OCI-LY7 (cell line): ENCODE measurements at regions not wholly inside any gene's neighbourhood (a gene's known extent, or its start where the extent isn't known, plus 50 kb on each side); places are given as distances from the start of the nearest gene placed in this dataset.

Experiments used
- BruUV-seq: library from RNA; stranded (reverse); fragments of 400-500 nt; replicated peaks from 2 replicates; lab custom pipeline; 2021; lab: Mats Ljungman, UMichigan
- CTCF ChIA-PET: fragments of 300-600 bp; sonication (Branson Sonifier 250); formaldehyde crosslinking; loops from one replicate; lab custom pipeline; 2022; ENCODE audit warnings: antibody characterized with exemption; ENCODE audit not compliant: unreplicated experiment; lab: Charles Lee
- POLR2A ChIA-PET: fragments of 300-600 bp; sonication (Branson Sonifier 250); formaldehyde crosslinking; loops from one replicate; lab custom pipeline; 2022; ENCODE audit warnings: antibody characterized with exemption; lab: Charles Lee
- DNase-seq: peaks from one replicate; pipeline ENCODE4 v3.0.0-alpha.2; 2015; ENCODE audit warnings: low spot score
- H2AFZ ChIP-seq: fragments of 200-600 bp; sonication (generic), shearing (Covaris generic); 2 replicates; pipeline ENCODE4 v1.6.1; 2014; ENCODE audit warnings: mild to moderate bottlenecking, antibody characterized with exemption, low read length, moderate library complexity
- H3K27ac ChIP-seq: fragments of 200-600 bp; sonication (generic); 2 replicates; pipeline ENCODE4 v1.5.1; 2014; ENCODE audit warnings: mixed run types, low read depth, mild to moderate bottlenecking, moderate library complexity, low read length, inconsistent platforms; ENCODE audit not compliant: poor library complexity, severe bottlenecking
- H3K36me3 ChIP-seq: fragments of 200-600 bp; sonication (generic); 2 replicates; pipeline ENCODE4 v1.6.1; 2014; ENCODE audit warnings: mild to moderate bottlenecking, antibody characterized with exemption, low read length, moderate library complexity, mixed read lengths; ENCODE audit not compliant: insufficient read depth
- H3K4me1 ChIP-seq: fragments of 200-600 bp; sonication (generic); 2 replicates; pipeline ENCODE4 v1.5.1; 2014; ENCODE audit warnings: mild to moderate bottlenecking, low read length; ENCODE audit not compliant: insufficient read depth, poor library complexity, severe bottlenecking
- H3K4me2 ChIP-seq: fragments of 200-600 bp; sonication (generic); 2 replicates; pipeline ENCODE4 v1.6.1; 2014; ENCODE audit warnings: mild to moderate bottlenecking, low read length
- H3K4me3 ChIP-seq: fragments of 200-600 bp; sonication (generic); 2 replicates; pipeline ENCODE4 v1.5.1; 2014; ENCODE audit warnings: mild to moderate bottlenecking, low read depth, low read length; ENCODE audit not compliant: poor library complexity, severe bottlenecking
- H3K79me2 ChIP-seq: fragments of 200-600 bp; sonication (generic); 2 replicates; pipeline ENCODE4 v1.6.1; 2016; ENCODE audit warnings: low read depth, mild to moderate bottlenecking, low read length, moderate library complexity, mixed read lengths; ENCODE audit not compliant: insufficient read depth
- H3K9me2 ChIP-seq: fragments of 200-600 bp; sonication (generic); 2 replicates; pipeline ENCODE4 v1.6.1; 2016; ENCODE audit warnings: mild to moderate bottlenecking, low read length, mixed read lengths; ENCODE audit not compliant: insufficient read depth
- H3K9me3 ChIP-seq: fragments of 200-600 bp; sonication (generic); 2 replicates; pipeline ENCODE4 v1.6.1; 2014; ENCODE audit warnings: mild to moderate bottlenecking, mixed run types, low read length, mixed read lengths
- H4K20me1 ChIP-seq: fragments of 200-600 bp; sonication (generic); 2 replicates; pipeline ENCODE4 v1.6.1; 2014; ENCODE audit warnings: mild to moderate bottlenecking, antibody characterized with exemption, low read length, moderate library complexity, mixed read lengths; ENCODE audit not compliant: insufficient read depth
- CTCF ChIP-seq: fragments of 200-600 bp; sonication (generic); conservative IDR thresholded peaks from 2 replicates; pipeline ENCODE4 v1.5.1; 2014; ENCODE audit warnings: mild to moderate bottlenecking, antibody characterized with exemption, low read length, moderate library complexity, mixed read lengths
- EZH2phosphoT487 ChIP-seq: fragments of 200-600 bp; sonication (generic); IDR thresholded peaks from 2 replicates; pipeline ENCODE4 v1.6.1; 2018; ENCODE audit warnings: low read depth, borderline replicate concordance, mild to moderate bottlenecking, mixed run types, antibody characterized with exemption, low read length, moderate library complexity, mixed read lengths
- intact Hi-C: fragments of 100-400 bp; cut with micrococcal nuclease; formaldehyde crosslinking; loops from one replicate; pipeline ENCODE4 v1.10.0; 2022; ENCODE audit not compliant: unreplicated experiment

- no peaks in the 10 kb centered on the region for H3K36me3 ChIP-seq
- no peak overlapping the region for H3K27ac ChIP-seq
- H2AFZ ChIP-seq, result no peak overlapping the region
- H3K4me2 ChIP-seq, result no peak overlapping the region
- intact Hi-C loops, result no loop called here
- DNase-seq, result no peak
- no TSS peak for BruUV-seq
- H4K20me1 ChIP-seq, result no peaks in the 10 kb centered on the region
- H3K9me3 ChIP-seq, result no peaks in the 10 kb centered on the region
- H3K79me2 ChIP-seq, result no peaks in the 10 kb centered on the region
- CTCF ChIA-PET, result no interaction called here
- no peaks in the 10 kb centered on the region for H3K4me1 ChIP-seq
- no peaks in the 10 kb centered on the region for H3K9me2 ChIP-seq
- POLR2A ChIA-PET, result interaction anchor here (0.6 to 0.7 kb wide), 2 partner anchors 14 to 1151 kb away, joined by 3 read pairs; no protein-coding TSS in a partner anchor
- TF ChIP-seq CTCF (no peak), EZH2phosphoT487 (no peak)
- no peak overlapping the region for H3K4me3 ChIP-seq
Observed at GRCh38 chr5:60343102-60343501, 356.9 kb downstream of the DEPDC1B start.

DNA sequence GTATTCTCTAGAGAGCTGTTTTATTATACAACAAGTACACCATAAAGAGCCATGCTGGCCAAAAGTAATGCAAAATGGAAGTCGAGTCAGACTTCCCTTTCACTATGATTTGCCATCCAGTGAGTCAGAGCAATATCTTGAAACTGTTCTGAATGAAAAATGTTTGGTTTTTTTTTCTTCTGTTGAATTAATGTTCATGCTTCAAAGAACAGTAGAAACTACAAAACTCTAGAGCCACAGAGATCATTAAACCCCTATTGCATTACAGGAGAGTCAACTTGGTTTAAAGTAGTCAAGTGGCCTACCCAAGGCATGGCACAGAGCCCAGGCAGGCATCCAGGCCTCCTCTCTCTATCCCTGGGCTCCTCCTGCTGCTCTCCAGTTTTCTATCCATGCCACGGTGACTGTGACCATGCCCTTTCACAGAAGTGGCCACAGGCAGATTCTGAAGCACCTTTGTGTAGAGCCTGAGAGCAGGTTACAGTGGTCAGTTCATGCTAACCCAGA lies 358.9 kb downstream of the DEPDC1B start:
- no peak for TF ChIP-seq CTCF
- TF ChIP-seq EZH2phosphoT487, result no peak
- no peak overlapping the region for H3K4me3 ChIP-seq
- no peaks in the 10 kb centered on the region for H3K9me3 ChIP-seq
- CTCF ChIA-PET, result no interaction called here
- no peak for DNase-seq
- intact Hi-C loops, result no loop called here
- no peak overlapping the region for H3K27ac ChIP-seq
- no peaks in the 10 kb centered on the region for H3K79me2 ChIP-seq
- no peak overlapping the region for H2AFZ ChIP-seq
- POLR2A ChIA-PET, result interaction anchor here (0.7 kb wide), 1 partner anchor 13 kb away, joined by 4 read pairs; no protein-coding TSS in a partner anchor
- H3K4me2 ChIP-seq, result no peak overlapping the region
- no peaks in the 10 kb centered on the region for H3K4me1 ChIP-seq
- BruUV-seq, result no TSS peak
- no peaks in the 10 kb centered on the region for H3K9me2 ChIP-seq
- H4K20me1 ChIP-seq, result no peaks in the 10 kb centered on the region
- H3K36me3 ChIP-seq, result no peaks in the 10 kb centered on the region

DNA sequence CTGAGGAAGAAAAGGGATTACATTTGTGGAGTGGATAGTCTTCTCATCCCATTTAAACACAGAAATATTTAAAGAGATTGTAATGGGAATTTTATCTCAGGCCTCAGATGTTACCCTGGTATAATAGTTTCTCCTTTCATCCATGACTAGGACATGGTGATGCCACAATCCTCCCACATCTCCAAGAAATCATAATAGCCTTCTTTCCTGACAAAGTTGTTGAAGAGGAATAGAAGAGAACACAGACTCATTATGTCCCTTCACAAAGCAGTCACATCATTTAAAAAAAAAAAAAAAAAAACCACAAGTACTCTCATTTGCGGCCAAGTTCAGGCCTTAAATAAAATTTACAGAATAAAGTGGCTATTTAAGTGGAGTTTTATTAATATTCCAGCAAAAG lies 359.6 kb downstream of the DEPDC1B start:
- Histone ChIP-seq H3K4me2 (no peak overlapping the region), H3K79me2 (no peaks in the 10 kb centered on the region), H3K9me3 (no peaks in the 10 kb centered on the region), H3K36me3 (no peaks in the 10 kb centered on the region), H3K4me1 (no peaks in the 10 kb centered on the region), H3K9me2 (no peaks in the 10 kb centered on the region), H3K27ac (no peak overlapping the region), H2AFZ (no peak overlapping the region), H4K20me1 (no peaks in the 10 kb centered on the region), H3K4me3 (no peak overlapping the region)
- CTCF ChIA-PET, result no interaction called here
- TF ChIP-seq EZH2phosphoT487 (no peak), CTCF (no peak)
- BruUV-seq, result no TSS peak
- DNase-seq, result no peak
- intact Hi-C loops, result no loop called here
- POLR2A ChIA-PET, result interaction anchor here (0.7 kb wide), 1 partner anchor 13 kb away, joined by 4 read pairs; no protein-coding TSS in a partner anchor
